H9 (cell line): ENCODE measurements at regions not wholly inside any gene's neighbourhood (a gene's known extent, or its start where the extent isn't known, plus 50 kb on each side); places are given as distances from the start of the nearest gene placed in this dataset.
"Not testable (repeated sequence)": the region's sequence is repeated elsewhere in the genome, so short reads cannot be mapped to it uniquely, and the experiment has no call there.

ENCODE experiments used
- DNase-seq: peaks from one replicate; pipeline ENCODE4 v3.0.0-alpha.2; 2017
- H2AFZ ChIP-seq: one replicate; pipeline ENCODE4 v1.6.1; 2013; ENCODE audit warnings: mild to moderate bottlenecking, low read length, control low read depth, moderate library complexity
- H2AK5ac ChIP-seq: 2 replicates; pipeline ENCODE4 v1.6.1; 2013; ENCODE audit warnings: low read length, control low read depth, mixed read lengths; ENCODE audit not compliant: insufficient read length
- H2BK120ac ChIP-seq: one replicate; pipeline ENCODE4 v1.6.1; 2013; ENCODE audit warnings: low read depth, mild to moderate bottlenecking, low read length, control low read depth, inconsistent platforms; ENCODE audit not compliant: poor library complexity, severe bottlenecking
- H2BK12ac ChIP-seq: 2 replicates; pipeline ENCODE4 v1.6.1; 2013; ENCODE audit warnings: low read length, control low read depth, mixed read lengths, low read depth; ENCODE audit not compliant: insufficient read length
- H2BK15ac ChIP-seq: 2 replicates; pipeline ENCODE4 v1.6.1; 2013; ENCODE audit warnings: low read depth, low read length, control low read depth
- H2BK20ac ChIP-seq: one replicate; pipeline ENCODE4 v1.6.1; 2013; ENCODE audit warnings: low read depth, mild to moderate bottlenecking, low read length, control low read depth, inconsistent platforms; ENCODE audit not compliant: poor library complexity, severe bottlenecking
- H2BK5ac ChIP-seq: 2 replicates; pipeline ENCODE4 v1.6.1; 2013; ENCODE audit warnings: low read length, control low read depth, mixed read lengths; ENCODE audit not compliant: insufficient read length
- H3K14ac ChIP-seq: 2 replicates; pipeline ENCODE4 v1.6.1; 2013; ENCODE audit warnings: low read length, control low read depth; ENCODE audit not compliant: insufficient read depth
- H3K18ac ChIP-seq: 2 replicates; pipeline ENCODE4 v1.6.1; 2013; ENCODE audit warnings: low read depth, mild to moderate bottlenecking, mixed read lengths, low read length, control low read depth; ENCODE audit not compliant: insufficient read length
- H3K23ac ChIP-seq: 2 replicates; pipeline ENCODE4 v1.6.1; 2013; ENCODE audit warnings: low read length, control low read depth, mixed read lengths, low read depth; ENCODE audit not compliant: insufficient read length
- H3K23me2 ChIP-seq: 2 replicates; pipeline ENCODE4 v1.6.1; 2013; ENCODE audit warnings: low read depth, mild to moderate bottlenecking, mixed read lengths, low read length, control low read depth; ENCODE audit not compliant: insufficient read length, poor library complexity, severe bottlenecking
- H3K27ac ChIP-seq: 2 replicates; pipeline ENCODE4 v1.5.1; 2013; ENCODE audit warnings: low read length, control low read depth, mixed read lengths, low read depth; ENCODE audit not compliant: insufficient read length
- H3K27me3 ChIP-seq: 2 replicates; pipeline ENCODE4 v1.6.1; 2013; ENCODE audit warnings: low read length, control low read depth, inconsistent platforms; ENCODE audit not compliant: insufficient read depth
- H3K4ac ChIP-seq: 2 replicates; pipeline ENCODE4 v1.6.1; 2013; ENCODE audit warnings: low read depth, mild to moderate bottlenecking, control low read depth, inconsistent platforms, low read length, moderate library complexity
- H3K4me1 ChIP-seq: 2 replicates; pipeline ENCODE4 v1.6.1; 2013; ENCODE audit warnings: low read length, control low read depth, inconsistent platforms; ENCODE audit not compliant: insufficient read depth
- H3K4me2 ChIP-seq: 2 replicates; pipeline ENCODE4 v1.6.1; 2013; ENCODE audit warnings: low read length, control low read depth, mixed read lengths; ENCODE audit not compliant: insufficient read length, insufficient read depth
- H3K56ac ChIP-seq: 2 replicates; pipeline ENCODE4 v1.6.1; 2013; ENCODE audit warnings: low read depth, mild to moderate bottlenecking, mixed read lengths, low read length, control low read depth; ENCODE audit not compliant: insufficient read length
- H3K79me1 ChIP-seq: 2 replicates; pipeline ENCODE4 v1.6.1; 2013; ENCODE audit warnings: low read depth, mild to moderate bottlenecking, moderate library complexity, low read length, control low read depth, inconsistent platforms; ENCODE audit not compliant: insufficient read depth, poor library complexity, severe bottlenecking
- H3K79me2 ChIP-seq: 2 replicates; pipeline ENCODE4 v1.6.1; 2013; ENCODE audit warnings: low read length, control low read depth, inconsistent platforms; ENCODE audit not compliant: insufficient read depth
- H3K9ac ChIP-seq: 2 replicates; pipeline ENCODE4 v1.6.1; 2013; ENCODE audit warnings: low read length, control low read depth, mixed read lengths; ENCODE audit not compliant: insufficient read length; ENCODE audit errors: extremely low read depth
- H3K9me3 ChIP-seq: one replicate; pipeline ENCODE4 v1.6.1; 2013; ENCODE audit warnings: low read depth, low read length, inconsistent platforms; ENCODE audit not compliant: control insufficient read depth
- H3T11ph ChIP-seq: one replicate; pipeline ENCODE4 v1.6.1; 2013; ENCODE audit warnings: mild to moderate bottlenecking, low read length, control low read depth, inconsistent platforms
- H4K20me1 ChIP-seq: one replicate; pipeline ENCODE4 v1.6.1; 2013; ENCODE audit not compliant: control insufficient read depth, insufficient read length, insufficient read depth
- H4K5ac ChIP-seq: 2 replicates; pipeline ENCODE4 v1.6.1; 2013; ENCODE audit warnings: low read depth, mild to moderate bottlenecking, mixed read lengths, low read length, control low read depth; ENCODE audit not compliant: insufficient read length
- H4K8ac ChIP-seq: replicated peaks from 2 replicates; pipeline ENCODE4 v1.6.1; 2013; ENCODE audit warnings: low read length, control low read depth, mixed read lengths, low read depth; ENCODE audit not compliant: insufficient read length
- H4K91ac ChIP-seq: 2 replicates; pipeline ENCODE4 v1.6.1; 2013; ENCODE audit warnings: low read depth, mild to moderate bottlenecking, moderate library complexity, mixed read lengths, low read length, control low read depth; ENCODE audit not compliant: insufficient read length
- H3K27ac Mint-ChIP-seq, 3 experiments: 2 replicates in 2 of 3; 3 replicates in 1 of 3; pipeline ENCODE4 v1.8.0; 2020 to 2021; ENCODE audit warnings: mixed read lengths in 3 of 3, mild to moderate bottlenecking in 1 of 3, moderate library complexity in 1 of 3
- H3K27me3 Mint-ChIP-seq: 2 replicates; pipeline ENCODE4 v1.8.0; 2021; ENCODE audit warnings: low read depth, mild to moderate bottlenecking, moderate library complexity, mixed read lengths
- H3K36me3 Mint-ChIP-seq, 3 experiments: 2 replicates in 2 of 3; 3 replicates in 1 of 3; pipeline ENCODE4 v1.8.0; 2020 to 2021; ENCODE audit warnings: low read depth in 3 of 3, mixed read lengths in 3 of 3; ENCODE audit not compliant: insufficient read depth in 1 of 3
- H3K4me1 Mint-ChIP-seq, 2 experiments: 2 replicates each; pipeline ENCODE4 v1.8.0; 2020; ENCODE audit warnings: mixed read lengths in 2 of 2
- H3K4me3 Mint-ChIP-seq, 2 experiments: 2 replicates in 1 of 2; 3 replicates in 1 of 2; pipeline ENCODE4 v1.8.0; 2020 to 2021; ENCODE audit warnings: mild to moderate bottlenecking in 2 of 2, mixed read lengths in 2 of 2, moderate library complexity in 1 of 2
- H3K9me3 Mint-ChIP-seq, 2 experiments: 2 replicates in 1 of 2; 3 replicates in 1 of 2; pipeline ENCODE4 v1.8.0; 2020; ENCODE audit warnings: mild to moderate bottlenecking in 2 of 2, mixed read lengths in 2 of 2, moderate library complexity in 1 of 2
- CTCF ChIP-seq: fragments of 200-600 bp; sonication (generic); conservative IDR thresholded peaks from 3 replicates; pipeline ENCODE4 v1.8.0; 2021; ENCODE audit warnings: antibody characterized with exemption, mild to moderate bottlenecking
- WGBS: extraction: QIAGEN DNeasy Blood & Tissue Kit; methylation state at CpG from one replicate; pipeline ENCODE4 v1.1.7; 2013; ENCODE audit warnings: missing lambda C conversion rate, low lambda C conversion rate, mixed read lengths; ENCODE audit not compliant: insufficient read length; ENCODE audit errors: extremely low coverage; 5-methylcytosine and 5-hydroxymethylcytosine counted together

GRCh38 chr2:101578671-101579070, 103.8 kb upstream of the RFX8 start:
- Histone ChIP-seq H2BK120ac (no peak overlapping the region), H3K4me1 (no peaks in the 10 kb centered on the region), H3K56ac (no peak overlapping the region), H4K8ac (no peak overlapping the region), H2AK5ac (no peak overlapping the region), H2BK12ac (no peak overlapping the region), H3K23me2 (no peaks in the 10 kb centered on the region), H4K5ac (no peak overlapping the region), H3T11ph (no peak overlapping the region), H2BK15ac (no peak overlapping the region), H3K23ac (no peak overlapping the region), H3K79me1 (no peaks in the 10 kb centered on the region), H3K79me2 (no peaks in the 10 kb centered on the region; the same call in 1 of the 2 replicates), H2AFZ (no peak overlapping the region), H3K9ac (no peak overlapping the region), H3K27me3 (no peaks in the 10 kb centered on the region), H4K20me1 (no peaks in the 10 kb centered on the region), H3K27ac (no peak overlapping the region), H3K14ac (no peak overlapping the region), H2BK20ac (no peak overlapping the region), H4K91ac (no peak overlapping the region), H3K4ac (no peak overlapping the region), H3K18ac (no peak overlapping the region), H3K4me2 (no peak overlapping the region), H3K9me3 (no peaks in the 10 kb centered on the region), H2BK5ac (no peak overlapping the region)
- no CpG with 5 or more reads among the region's 1 CpG for WGBS
- no peaks in the 10 kb centered on the region; the same call in 1 of the 2 replicates for H3K27me3 Mint-ChIP-seq
- no peaks in the 10 kb centered on the region for H3K4me1 Mint-ChIP-seq
- no peak overlapping the region for H3K4me3 Mint-ChIP-seq
- DNase-seq: no peak
- no peaks in the 10 kb centered on the region for H3K36me3 Mint-ChIP-seq
- no peak for TF ChIP-seq CTCF
- H3K9me3 Mint-ChIP-seq: no peaks in the 10 kb centered on the region
- no peak overlapping the region; a peak in 1 of 7 replicates for H3K27ac Mint-ChIP-seq

GRCh38 chr2:101578135-101578534, 103.2 kb upstream of the RFX8 start:
- not testable (repeated sequence) for H3K27me3 ChIP-seq, H4K20me1 ChIP-seq, H3K79me1 ChIP-seq, H3K23me2 ChIP-seq, H3K4me1 ChIP-seq, H3K9me3 ChIP-seq, H2AFZ ChIP-seq, H3K79me2 ChIP-seq, H3K9ac ChIP-seq, H3K18ac ChIP-seq, H3K9me3 Mint-ChIP-seq, DNase-seq, H3K23ac ChIP-seq, H4K91ac ChIP-seq, H3K4me3 Mint-ChIP-seq, H2BK12ac ChIP-seq, H2BK15ac ChIP-seq, H2BK5ac ChIP-seq, H2AK5ac ChIP-seq, H2BK120ac ChIP-seq, H4K5ac ChIP-seq, H4K8ac ChIP-seq, H3K27ac Mint-ChIP-seq, H3K4ac ChIP-seq, H2BK20ac ChIP-seq, H3T11ph ChIP-seq, H3K27ac ChIP-seq, H3K4me1 Mint-ChIP-seq, H3K56ac ChIP-seq, H3K27me3 Mint-ChIP-seq, H3K14ac ChIP-seq, H3K36me3 Mint-ChIP-seq, H3K4me2 ChIP-seq
- no CpG with 5 or more reads among the region's 4 CpGs for WGBS
